GM12801 (cell line): ENCODE measurements at regions not wholly inside any gene's neighbourhood (a gene's known extent, or its start where the extent isn't known, plus 50 kb on each side); places are given as distances from the start of the nearest gene placed in this dataset.

Experiments used
- CTCF ChIP-seq: IDR thresholded peaks from one replicate; pipeline ENCODE4 v1.5.1; 2011; ENCODE audit warnings: control low read depth; ENCODE audit not compliant: insufficient read length; ENCODE audit errors: extremely low read depth

- no peak for TF ChIP-seq CTCF
These were observed 160.2 kb upstream of the KAZN start for GRCh38 chr1:14438127-14438769.

GRCh38 chr1:14439015-14439414 lies 159.5 kb upstream of the KAZN start:
- TF ChIP-seq CTCF, result no peak

GRCh38 chr1:14440166-14440565 lies 158.3 kb upstream of the KAZN start:
- TF ChIP-seq CTCF, result no peak

GRCh38 chr1:14440731-14441130 lies 157.8 kb upstream of the KAZN start:
- TF ChIP-seq CTCF, result no peak

- TF ChIP-seq CTCF, result no peak
These were observed 157.2 kb upstream of the KAZN start for GRCh38 chr1:14441302-14441741.

- no peak for TF ChIP-seq CTCF
These were observed 155.8 kb upstream of the KAZN start for GRCh38 chr1:14442669-14443068.

- TF ChIP-seq CTCF, result no peak
These were observed 155.2 kb upstream of the KAZN start for GRCh38 chr1:14443164-14443787.
